GM23248 (cell line): ENCODE measurements at regions not wholly inside any gene's neighbourhood (a gene's known extent, or its start where the extent isn't known, plus 50 kb on each side); places are given as distances from the start of the nearest gene placed in this dataset.

Experiments used
- DNase-seq: peaks from one replicate; pipeline ENCODE4 v3.0.0-alpha.2; 2015
- H2AFZ ChIP-seq: fragments of 200-600 bp; sonication (generic); 2 replicates; pipeline ENCODE4 v1.6.1; 2016; ENCODE audit warnings: antibody characterized with exemption
- H3F3A ChIP-seq: fragments of 200-600 bp; sonication (generic); 2 replicates; pipeline ENCODE4 v1.6.1; 2016; ENCODE audit warnings: mild to moderate bottlenecking, antibody characterized with exemption, mixed run types; ENCODE audit not compliant: insufficient read depth
- H3K27ac ChIP-seq: fragments of 200-600 bp; sonication (generic); 2 replicates; pipeline ENCODE4 v1.5.1; 2016; ENCODE audit warnings: mild to moderate bottlenecking
- H3K27me3 ChIP-seq: fragments of 200-600 bp; sonication (generic); replicated peaks from 2 replicates; pipeline ENCODE4 v1.6.1; 2016; ENCODE audit warnings: mild to moderate bottlenecking; ENCODE audit not compliant: insufficient read depth
- H3K36me3 ChIP-seq: fragments of 200-600 bp; sonication (generic); 2 replicates; pipeline ENCODE4 v1.6.1; 2016; ENCODE audit warnings: low read depth, mild to moderate bottlenecking
- H3K4me1 ChIP-seq: fragments of 200-600 bp; sonication (generic); 2 replicates; pipeline ENCODE4 v1.6.1; 2016; ENCODE audit warnings: mild to moderate bottlenecking; ENCODE audit not compliant: insufficient read depth
- H3K4me2 ChIP-seq: fragments of 200-600 bp; sonication (generic); one replicate; pipeline ENCODE4 v1.6.1; 2016; ENCODE audit warnings: mild to moderate bottlenecking; ENCODE audit not compliant: unreplicated experiment
- H3K4me3 ChIP-seq: fragments of 200-600 bp; sonication (generic); 2 replicates; pipeline ENCODE4 v1.5.1; 2016; ENCODE audit warnings: mild to moderate bottlenecking
- H3K79me2 ChIP-seq: fragments of 200-600 bp; sonication (generic); 2 replicates; pipeline ENCODE4 v1.6.1; 2016; ENCODE audit warnings: mild to moderate bottlenecking; ENCODE audit not compliant: insufficient read depth
- H3K9ac ChIP-seq: fragments of 200-600 bp; sonication (generic); 2 replicates; pipeline ENCODE4 v1.6.1; 2016; ENCODE audit warnings: mild to moderate bottlenecking
- H3K9me2 ChIP-seq: fragments of 200-600 bp; sonication (generic); 2 replicates; pipeline ENCODE4 v1.6.1; 2016; ENCODE audit warnings: mixed run types, mild to moderate bottlenecking, moderate library complexity; ENCODE audit not compliant: insufficient read depth
- H3K9me3 ChIP-seq: fragments of 200-600 bp; sonication (generic); one replicate; pipeline ENCODE4 v1.6.1; 2017; ENCODE audit warnings: low read depth
- H4K20me1 ChIP-seq: fragments of 200-600 bp; sonication (generic); 2 replicates; pipeline ENCODE4 v1.6.0; 2016; ENCODE audit not compliant: insufficient read depth
- EZH2 ChIP-seq: fragments of 200-600 bp; sonication (generic); IDR thresholded peaks from 2 replicates; pipeline ENCODE4 v1.6.1; 2018; ENCODE audit warnings: antibody characterized with exemption, mild to moderate bottlenecking; ENCODE audit not compliant: insufficient read depth, poor library complexity, severe bottlenecking
- EZH2phosphoT487 ChIP-seq: fragments of 200-600 bp; sonication (generic); IDR thresholded peaks from 2 replicates; pipeline ENCODE4 v1.6.1; 2018; ENCODE audit warnings: antibody characterized with exemption, moderate library complexity, mild to moderate bottlenecking, low read depth; ENCODE audit not compliant: insufficient read depth
- WGBS, 2 experiments: methylation state at CpG; one replicate each; pipeline ENCODE4 v1.1.6; 2015 to 2017; ENCODE audit warnings: low lambda C conversion rate in 2 of 2, low coverage in 1 of 2; ENCODE audit errors: missing lambda C conversion rate in 2 of 2; 5-methylcytosine and 5-hydroxymethylcytosine counted together
- in situ Hi-C: fragments of 300-500 bp; cut with MboI; formaldehyde crosslinking; loops from 2 replicates; pipeline ENCODE4 v1.15.0; 2020

- Histone ChIP-seq H3K27ac (no peak overlapping the region), H3K36me3 (no peaks in the 10 kb centered on the region), H3K27me3 (no peaks in the 10 kb centered on the region), H4K20me1 (no peaks in the 10 kb centered on the region), H3K4me1 (no peaks in the 10 kb centered on the region), H3F3A (no peaks in the 10 kb centered on the region), H2AFZ (no peak overlapping the region), H3K4me2 (no peak overlapping the region), H3K4me3 (no peak overlapping the region), H3K9me2 (no peaks in the 10 kb centered on the region), H3K9me3 (no peaks in the 10 kb centered on the region), H3K79me2 (no peaks in the 10 kb centered on the region), H3K9ac (no peak overlapping the region)
- DNase-seq = no peak
- TF ChIP-seq EZH2phosphoT487 = no peak
- no peak for TF ChIP-seq EZH2
- WGBS, 2 experiments = 57 to 58% methylated on average over 17 of the region's 17 CpGs
- in situ Hi-C loops = no loop called here
Measured at GRCh38 chr2:155350783-155351580, 652.5 kb downstream of the KCNJ3 start.

GRCh38 chr2:155332016-155332415 is 633.5 kb downstream of the KCNJ3 start:
- no peak for TF ChIP-seq EZH2phosphoT487
- no peak for TF ChIP-seq EZH2
- Histone ChIP-seq H3K36me3 (no peaks in the 10 kb centered on the region), H3K9ac (no peak overlapping the region), H3K4me1 (no peaks in the 10 kb centered on the region), H3K27me3 (no peaks in the 10 kb centered on the region), H3K9me3 (no peaks in the 10 kb centered on the region), H3K4me3 (no peak overlapping the region), H3K4me2 (no peak overlapping the region), H2AFZ (no peak overlapping the region), H3F3A (no peaks in the 10 kb centered on the region), H3K27ac (no peak overlapping the region), H3K79me2 (no peaks in the 10 kb centered on the region), H4K20me1 (no peaks in the 10 kb centered on the region), H3K9me2 (no peaks in the 10 kb centered on the region)
- DNase-seq = no peak
- WGBS, 2 experiments = 13 to 20% methylated on average over 2 of the region's 2 CpGs
- in situ Hi-C loops = no loop called here

GRCh38 chr2:155320236-155320635 is 621.7 kb downstream of the KCNJ3 start:
- Histone ChIP-seq H4K20me1 (no peaks in the 10 kb centered on the region), H3K9ac (no peak overlapping the region), H3K9me3 (no peaks in the 10 kb centered on the region), H3K27ac (no peak overlapping the region), H3K4me3 (no peak overlapping the region), H3K36me3 (no peaks in the 10 kb centered on the region), H3F3A (no peaks in the 10 kb centered on the region), H3K79me2 (no peaks in the 10 kb centered on the region), H3K27me3 (no peaks in the 10 kb centered on the region), H3K4me1 (no peaks in the 10 kb centered on the region), H2AFZ (no peak overlapping the region), H3K9me2 (no peaks in the 10 kb centered on the region), H3K4me2 (no peak overlapping the region)
- TF ChIP-seq EZH2 = no peak
- TF ChIP-seq EZH2phosphoT487 = no peak
- in situ Hi-C loops = no loop called here
- DNase-seq = no peak
- 21 to 26% methylated on average over 1 of the region's 1 CpG for WGBS, 2 experiments

GRCh38 chr2:155318710-155319109 is 620.2 kb downstream of the KCNJ3 start:
- no peak overlapping the region for H3K27ac ChIP-seq
- in situ Hi-C loops = no loop called here
- H3F3A ChIP-seq = no peaks in the 10 kb centered on the region
- H3K9ac ChIP-seq = no peak overlapping the region
- H3K9me3 ChIP-seq = no peaks in the 10 kb centered on the region
- no peaks in the 10 kb centered on the region for H3K9me2 ChIP-seq
- no peak overlapping the region for H3K4me2 ChIP-seq
- no peak overlapping the region for H3K4me3 ChIP-seq
- no peak for DNase-seq
- H3K36me3 ChIP-seq = no peaks in the 10 kb centered on the region
- no peaks in the 10 kb centered on the region for H4K20me1 ChIP-seq
- H2AFZ ChIP-seq = no peak overlapping the region
- TF ChIP-seq EZH2phosphoT487 (no peak), EZH2 (no peak)
- WGBS, 2 experiments = 29 to 36% methylated on average over 2 of the region's 2 CpGs
- no peaks in the 10 kb centered on the region for H3K27me3 ChIP-seq
- no peaks in the 10 kb centered on the region for H3K4me1 ChIP-seq
- no peaks in the 10 kb centered on the region for H3K79me2 ChIP-seq

DNA sequence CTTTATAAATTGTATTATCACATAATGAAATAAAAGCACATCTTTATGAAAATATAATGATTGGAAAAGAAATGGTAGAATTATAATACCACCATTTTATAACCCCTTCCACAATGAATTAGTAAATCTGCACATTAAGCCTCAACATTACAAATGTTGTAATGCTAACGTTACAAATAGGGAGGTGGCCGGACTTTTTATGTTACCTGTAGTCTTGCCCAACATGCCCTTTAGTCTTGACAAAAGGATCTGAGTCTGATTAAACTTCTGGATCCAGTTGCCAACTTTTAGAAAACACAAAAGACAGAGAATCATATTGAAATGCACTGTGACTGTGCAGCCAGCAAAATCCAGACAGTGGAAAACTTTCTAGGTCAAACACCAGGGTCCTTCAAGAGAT is 617.3 kb downstream of the KCNJ3 start:
- Histone ChIP-seq H3F3A (no peaks in the 10 kb centered on the region), H3K79me2 (no peaks in the 10 kb centered on the region), H3K36me3 (no peaks in the 10 kb centered on the region), H3K9ac (no peak overlapping the region), H3K27ac (no peak overlapping the region), H3K4me1 (no peaks in the 10 kb centered on the region), H3K4me3 (no peak overlapping the region), H3K9me3 (no peaks in the 10 kb centered on the region), H2AFZ (no peak overlapping the region), H4K20me1 (no peaks in the 10 kb centered on the region), H3K27me3 (no peaks in the 10 kb centered on the region), H3K4me2 (no peak overlapping the region), H3K9me2 (no peaks in the 10 kb centered on the region)
- no peak for TF ChIP-seq EZH2phosphoT487
- TF ChIP-seq EZH2 = no peak
- WGBS, 2 experiments = 30 to 43% methylated on average over 2 of the region's 2 CpGs
- in situ Hi-C loops = no loop called here
- DNase-seq = no peak
